ENCODE measurements at regions not wholly inside any gene's neighbourhood (a gene's known extent, or its start where the extent isn't known, plus 50 kb on each side); places are given as distances from the start of the nearest gene placed in this dataset.
"Not testable (repeated sequence)": the region's sequence is repeated elsewhere in the genome, so short reads cannot be mapped to it uniquely, and the experiment has no call there.

- DNase-seq = no peak
These were observed 602.7 kb upstream of the FLRT2 start for GRCh38 chr14:84927096-84927827.

- DNase-seq = no peak
These were observed 600.9 kb upstream of the FLRT2 start for GRCh38 chr14:84929086-84929485.

GRCh38 chr14:84929834-84930233, 600.1 kb upstream of the FLRT2 start:
- DNase-seq = no peak

- no peak for DNase-seq
These were observed 592.9 kb upstream of the FLRT2 start for GRCh38 chr14:84937016-84937415.

GRCh38 chr14:84937449-84937848, 592.5 kb upstream of the FLRT2 start:
- no peak for DNase-seq

- not testable (repeated sequence) for DNase-seq
These were observed 585.0 kb upstream of the FLRT2 start for GRCh38 chr14:84944901-84945300.

- DNase-seq = no peak
These were observed 570.0 kb upstream of the FLRT2 start for GRCh38 chr14:84959851-84960520.

- no peak for DNase-seq
These were observed 568.3 kb upstream of the FLRT2 start for GRCh38 chr14:84961637-84962036.

GRCh38 chr14:84963518-84963917, 566.4 kb upstream of the FLRT2 start:
- no peak for DNase-seq

- no peak for DNase-seq
These were observed 564.7 kb upstream of the FLRT2 start for GRCh38 chr14:84965279-84965678.

- no peak for DNase-seq
These were observed 560.4 kb upstream of the FLRT2 start for GRCh38 chr14:84969501-84969900.

GRCh38 chr14:84975241-84975902, 554.6 kb upstream of the FLRT2 start:
- DNase-seq = no peak

GRCh38 chr14:84976805-84977204, 553.1 kb upstream of the FLRT2 start:
- DNase-seq = no peak

GRCh38 chr14:84987042-84987441, 542.9 kb upstream of the FLRT2 start:
- no peak for DNase-seq

- DNase-seq = no peak
These were observed 541.6 kb upstream of the FLRT2 start for GRCh38 chr14:84988357-84988756.

- DNase-seq = no peak
These were observed 538.9 kb upstream of the FLRT2 start for GRCh38 chr14:84991021-84991420.

- no peak for DNase-seq
These were observed 531.7 kb upstream of the FLRT2 start for GRCh38 chr14:84998216-84998615.

- no peak for DNase-seq
These were observed 527.1 kb upstream of the FLRT2 start for GRCh38 chr14:85002846-85003245.

GRCh38 chr14:85003805-85004204, 526.1 kb upstream of the FLRT2 start:
- no peak for DNase-seq

GRCh38 chr14:85009506-85009905, 520.4 kb upstream of the FLRT2 start:
- DNase-seq = no peak

- no peak for DNase-seq
These were observed 519.8 kb upstream of the FLRT2 start for GRCh38 chr14:85010186-85010585.

- no peak for DNase-seq
These were observed 513.4 kb upstream of the FLRT2 start for GRCh38 chr14:85016496-85016895.

- not testable (repeated sequence) for DNase-seq
These were observed 506.1 kb upstream of the FLRT2 start for GRCh38 chr14:85023866-85024265.

- no peak for DNase-seq
These were observed 505.0 kb upstream of the FLRT2 start for GRCh38 chr14:85024931-85025330.
